ENCODE measurements at regions not wholly inside any gene's neighbourhood (a gene's known extent, or its start where the extent isn't known, plus 50 kb on each side); places are given as distances from the start of the nearest gene placed in this dataset.

- no peak for TF ChIP-seq CTCF (IDR thresholded peaks at IDR 0.05)
- no peak for TF ChIP-seq POLR2A (IDR thresholded peaks at IDR 0.05)
These were observed 2284.7 kb downstream of the TP53TG3F start for GRCh38 chr16:35744084-35744483.

Measured in prostate gland (tissue), 2 donors.